Neural crest cell (in vitro differentiated cells): ENCODE measurements at regions not wholly inside any gene's neighbourhood (a gene's known extent, or its start where the extent isn't known, plus 50 kb on each side); places are given as distances from the start of the nearest gene placed in this dataset.
A peak's percentile ranks its signal among the peaks of the same experiment; 100 is the strongest.
"Not testable (repeated sequence)": the region's sequence is repeated elsewhere in the genome, so short reads cannot be mapped to it uniquely, and the experiment has no call there.

Experiments used
- DNase-seq: peaks from one replicate; pipeline ENCODE4 v3.0.0; 2021; ENCODE audit warnings: low read depth, mixed read lengths, low spot score
- H3K27ac Mint-ChIP-seq: one replicate; pipeline ENCODE4 v1.8.0; 2021; ENCODE audit warnings: mild to moderate bottlenecking, mixed read lengths; ENCODE audit not compliant: unreplicated experiment
- H3K27me3 Mint-ChIP-seq: 2 replicates; pipeline ENCODE4 v1.8.0; 2021; ENCODE audit warnings: low read depth, mild to moderate bottlenecking, mixed read lengths
- H3K36me3 Mint-ChIP-seq: 2 replicates; pipeline ENCODE4 v1.8.0; 2021; ENCODE audit warnings: low read depth, mild to moderate bottlenecking, mixed read lengths
- H3K4me1 Mint-ChIP-seq: 2 replicates; pipeline ENCODE4 v1.8.0; 2021; ENCODE audit warnings: mixed read lengths
- H3K4me3 Mint-ChIP-seq: one replicate; pipeline ENCODE4 v1.8.0; 2021; ENCODE audit warnings: mild to moderate bottlenecking, mixed read lengths
- H3K9me3 Mint-ChIP-seq: 2 replicates; pipeline ENCODE4 v1.8.0; 2021; ENCODE audit warnings: mixed read lengths
- TF ChIP-seq, protein P1 (sequence below): fragments of 200-600 bp; sonication (generic); conservative IDR thresholded peaks from 2 replicates; pipeline ENCODE4 v1.5.0; 2021; ENCODE audit warnings: antibody characterized with exemption, mild to moderate bottlenecking

DNA sequence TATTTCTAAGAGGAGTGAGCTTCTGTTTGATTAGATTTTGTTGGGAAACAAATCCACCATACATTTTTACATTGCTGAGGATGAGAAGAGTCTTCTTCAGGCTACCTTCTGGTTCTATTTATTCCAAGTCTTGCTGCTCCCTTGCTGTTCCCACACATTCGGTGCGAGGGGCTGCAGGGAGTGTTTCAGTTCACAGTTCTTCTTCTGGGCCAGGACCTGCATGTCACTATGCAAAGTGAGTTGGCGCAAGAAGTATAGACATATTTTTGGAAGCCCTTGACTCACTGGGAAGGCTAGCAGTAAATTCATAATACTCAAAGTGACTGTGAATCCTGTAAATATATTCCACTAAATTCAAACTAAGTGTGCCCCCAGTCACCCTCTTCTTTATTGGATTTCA lies 657.9 kb downstream of the TAF11L14 start:
- DNase-seq, result no peak
- H3K4me3 Mint-ChIP-seq, result no peak overlapping the region
- no peaks in the 10 kb centered on the region for H3K4me1 Mint-ChIP-seq
- TF ChIP-seq, protein P1, sequence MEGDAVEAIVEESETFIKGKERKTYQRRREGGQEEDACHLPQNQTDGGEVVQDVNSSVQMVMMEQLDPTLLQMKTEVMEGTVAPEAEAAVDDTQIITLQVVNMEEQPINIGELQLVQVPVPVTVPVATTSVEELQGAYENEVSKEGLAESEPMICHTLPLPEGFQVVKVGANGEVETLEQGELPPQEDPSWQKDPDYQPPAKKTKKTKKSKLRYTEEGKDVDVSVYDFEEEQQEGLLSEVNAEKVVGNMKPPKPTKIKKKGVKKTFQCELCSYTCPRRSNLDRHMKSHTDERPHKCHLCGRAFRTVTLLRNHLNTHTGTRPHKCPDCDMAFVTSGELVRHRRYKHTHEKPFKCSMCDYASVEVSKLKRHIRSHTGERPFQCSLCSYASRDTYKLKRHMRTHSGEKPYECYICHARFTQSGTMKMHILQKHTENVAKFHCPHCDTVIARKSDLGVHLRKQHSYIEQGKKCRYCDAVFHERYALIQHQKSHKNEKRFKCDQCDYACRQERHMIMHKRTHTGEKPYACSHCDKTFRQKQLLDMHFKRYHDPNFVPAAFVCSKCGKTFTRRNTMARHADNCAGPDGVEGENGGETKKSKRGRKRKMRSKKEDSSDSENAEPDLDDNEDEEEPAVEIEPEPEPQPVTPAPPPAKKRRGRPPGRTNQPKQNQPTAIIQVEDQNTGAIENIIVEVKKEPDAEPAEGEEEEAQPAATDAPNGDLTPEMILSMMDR, result no peak
- no peaks in the 10 kb centered on the region for H3K36me3 Mint-ChIP-seq
- no peaks in the 10 kb centered on the region for H3K27me3 Mint-ChIP-seq
- H3K9me3 Mint-ChIP-seq, result no peaks in the 10 kb centered on the region
- H3K27ac Mint-ChIP-seq, result no peak overlapping the region

DNA sequence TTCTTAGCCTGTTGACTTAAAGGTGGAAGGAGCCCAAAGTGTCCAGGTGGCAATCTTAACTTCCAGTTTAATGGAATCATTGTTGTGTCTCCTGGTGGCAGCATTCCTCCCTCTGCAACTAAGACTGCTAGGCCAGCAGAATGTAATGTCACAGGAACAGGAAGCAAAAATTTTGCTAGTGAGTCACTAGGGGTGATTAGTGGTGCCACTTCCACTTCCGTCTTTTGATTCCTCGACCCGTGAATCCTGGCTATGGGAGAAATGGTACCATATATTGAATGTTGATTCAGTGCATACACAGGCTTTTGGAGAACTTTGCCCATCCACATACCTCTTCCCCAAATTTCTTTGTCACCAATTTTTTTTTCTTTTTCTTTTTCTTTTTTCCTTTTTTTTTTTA lies 661.4 kb downstream of the TAF11L14 start:
- not testable (repeated sequence) for H3K9me3 Mint-ChIP-seq, H3K4me1 Mint-ChIP-seq, H3K36me3 Mint-ChIP-seq, H3K4me3 Mint-ChIP-seq, H3K27me3 Mint-ChIP-seq, DNase-seq, H3K27ac Mint-ChIP-seq

DNA sequence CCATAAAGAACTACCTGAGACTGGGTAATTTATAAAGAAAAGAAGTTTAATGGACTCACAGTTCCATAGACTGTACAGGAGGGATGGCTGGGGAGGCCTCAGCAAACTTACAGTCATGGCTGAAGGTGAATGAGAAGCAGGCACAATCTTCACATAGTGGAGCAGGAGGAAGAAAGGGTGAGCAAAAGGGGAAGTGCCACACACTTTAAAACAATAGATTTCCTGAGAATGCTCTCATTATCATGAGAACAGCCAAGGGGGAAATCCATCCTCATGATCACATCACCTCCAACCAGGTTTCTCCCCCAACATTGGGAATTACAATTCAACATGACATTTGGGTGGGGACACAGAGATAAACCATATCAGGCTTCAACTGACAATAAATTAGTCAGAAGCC lies 664.9 kb downstream of the TAF11L14 start:
- TF ChIP-seq, protein P1, result no peak
- H3K27ac Mint-ChIP-seq, result no peak overlapping the region
- no peak overlapping the region for H3K4me3 Mint-ChIP-seq
- DNase-seq, result no peak
- H3K4me1 Mint-ChIP-seq, result no peaks in the 10 kb centered on the region
- H3K36me3 Mint-ChIP-seq, result no peaks in the 10 kb centered on the region
- H3K9me3 Mint-ChIP-seq, result no peaks in the 10 kb centered on the region
- H3K27me3 Mint-ChIP-seq, result peaks cover 2% of the 10 kb centered on the region

DNA sequence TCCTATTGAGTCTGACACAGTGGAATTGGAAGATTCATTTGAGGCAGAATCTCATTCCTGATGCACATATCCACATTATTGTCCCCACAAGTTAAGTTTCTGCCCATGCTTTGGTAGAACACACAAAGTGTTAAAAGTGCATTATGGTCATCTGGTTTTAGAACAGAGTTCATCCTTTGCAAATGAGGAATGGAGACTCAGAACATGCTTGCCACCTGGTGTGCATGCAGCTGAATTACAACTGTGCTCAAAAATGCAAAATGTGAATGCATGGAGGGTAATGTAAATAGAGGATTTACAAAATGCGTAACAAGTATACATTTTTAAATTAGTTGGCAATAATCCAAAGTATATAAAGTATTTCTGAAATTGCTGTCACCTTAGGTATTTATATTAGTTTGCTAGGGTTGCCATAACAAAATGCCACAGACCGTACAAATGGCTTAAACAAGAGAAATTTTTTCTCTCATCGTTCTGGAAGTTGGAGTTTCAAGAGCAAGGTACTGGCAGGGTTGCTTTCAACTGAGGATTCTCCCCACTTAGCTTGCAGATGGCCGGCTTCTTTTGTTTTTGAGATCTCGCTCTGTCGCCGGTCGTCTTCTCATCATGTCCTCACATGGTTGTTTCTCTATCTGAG lies 671.1 kb downstream of the TAF11L14 start:
- H3K9me3 Mint-ChIP-seq, result peaks cover 2% of the 10 kb centered on the region
- H3K36me3 Mint-ChIP-seq, result no peaks in the 10 kb centered on the region
- H3K4me1 Mint-ChIP-seq, result peaks cover 5% of the 10 kb centered on the region
- TF ChIP-seq, protein P1, result peak; percentile 87
- no peak overlapping the region for H3K4me3 Mint-ChIP-seq
- no peak overlapping the region for H3K27ac Mint-ChIP-seq
- H3K27me3 Mint-ChIP-seq, result no peaks in the 10 kb centered on the region
- peak; percentile 34 for DNase-seq

DNA sequence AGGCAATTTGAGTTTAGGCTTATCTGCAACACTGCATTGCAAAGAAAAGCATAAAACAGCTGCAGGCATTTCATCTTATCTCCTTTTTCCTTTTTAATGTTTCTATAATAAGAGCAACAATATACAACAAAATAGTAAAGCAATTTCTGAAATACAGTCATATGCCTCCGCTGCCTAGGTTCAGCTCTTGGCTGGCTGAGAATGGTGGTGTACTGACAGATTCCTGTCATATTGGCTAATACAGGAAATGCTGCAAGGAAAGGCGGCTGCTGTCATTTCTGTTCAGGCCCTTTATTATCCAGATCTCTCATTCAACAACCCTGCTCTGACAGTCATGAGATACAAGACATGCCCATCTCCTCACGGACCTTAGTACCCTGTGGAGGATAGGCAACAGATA lies 677.0 kb downstream of the TAF11L14 start:
- Mint-ChIP-seq H3K4me3 (no peak overlapping the region), H3K4me1 (no peaks in the 10 kb centered on the region), H3K9me3 (no peaks in the 10 kb centered on the region), H3K36me3 (no peaks in the 10 kb centered on the region), H3K27me3 (no peaks in the 10 kb centered on the region), H3K27ac (no peak overlapping the region)
- TF ChIP-seq, protein P1, result no peak
- DNase-seq, result no peak

DNA sequence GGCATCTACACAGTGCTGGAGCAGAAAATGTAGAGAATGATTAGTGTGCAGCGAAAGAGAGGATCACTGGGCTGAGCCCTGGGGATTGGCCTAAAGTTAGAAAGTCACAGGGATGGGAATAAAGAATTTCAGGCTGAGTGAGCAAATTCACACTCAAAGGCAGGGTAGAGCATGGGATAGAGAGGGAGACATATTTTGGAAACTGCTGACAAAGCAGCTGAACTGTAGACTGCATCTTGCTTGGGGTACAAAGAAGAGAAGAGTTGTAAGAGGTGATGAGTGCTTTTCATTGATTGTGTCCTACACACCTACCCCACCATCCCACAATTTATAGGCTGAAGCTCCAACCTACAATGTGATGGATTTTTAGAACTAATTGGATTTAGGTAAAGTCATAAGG lies 677.8 kb downstream of the TAF11L14 start:
- Mint-ChIP-seq H3K4me1 (no peaks in the 10 kb centered on the region), H3K9me3 (no peaks in the 10 kb centered on the region), H3K4me3 (no peak overlapping the region), H3K27ac (no peak overlapping the region), H3K27me3 (no peaks in the 10 kb centered on the region), H3K36me3 (no peaks in the 10 kb centered on the region)
- DNase-seq, result no peak
- TF ChIP-seq, protein P1, result no peak
